ENCODE measurements at regions not wholly inside any gene's neighbourhood (a gene's known extent, or its start where the extent isn't known, plus 50 kb on each side); places are given as distances from the start of the nearest gene placed in this dataset.
"Not testable (repeated sequence)": the region's sequence is repeated elsewhere in the genome, so short reads cannot be mapped to it uniquely, and the experiment has no call there.

DNA sequence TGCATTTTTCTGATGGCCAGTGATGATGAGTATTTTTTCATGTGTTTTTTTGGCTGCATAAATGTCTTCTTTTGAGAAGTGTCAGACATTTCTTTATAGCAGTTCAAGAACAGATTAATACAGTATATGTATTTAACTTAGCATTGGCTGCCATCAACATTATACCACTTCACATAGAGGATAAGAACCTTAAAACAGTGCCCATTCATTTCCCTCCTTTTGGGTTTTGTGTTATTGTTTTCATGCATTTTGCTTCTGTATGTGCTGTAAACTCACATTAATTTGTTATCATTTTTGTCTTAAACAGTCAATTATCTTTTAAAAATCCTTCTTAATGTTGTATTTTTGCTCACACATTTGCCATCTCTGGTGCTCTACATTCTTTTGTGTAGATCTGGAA, 381.6 kb upstream of the DEFB115 start:
- DNase-seq (ENCODE audit: low read depth); H3K4me3 ChIP-seq (ENCODE audit: low read length): not testable (repeated sequence)

GRCh38 chr20:30891400-30891799, 366.1 kb upstream of the DEFB115 start:
- not testable (repeated sequence) for H3K4me3 ChIP-seq (ENCODE audit: low read length); DNase-seq (ENCODE audit: low read depth)

DNA sequence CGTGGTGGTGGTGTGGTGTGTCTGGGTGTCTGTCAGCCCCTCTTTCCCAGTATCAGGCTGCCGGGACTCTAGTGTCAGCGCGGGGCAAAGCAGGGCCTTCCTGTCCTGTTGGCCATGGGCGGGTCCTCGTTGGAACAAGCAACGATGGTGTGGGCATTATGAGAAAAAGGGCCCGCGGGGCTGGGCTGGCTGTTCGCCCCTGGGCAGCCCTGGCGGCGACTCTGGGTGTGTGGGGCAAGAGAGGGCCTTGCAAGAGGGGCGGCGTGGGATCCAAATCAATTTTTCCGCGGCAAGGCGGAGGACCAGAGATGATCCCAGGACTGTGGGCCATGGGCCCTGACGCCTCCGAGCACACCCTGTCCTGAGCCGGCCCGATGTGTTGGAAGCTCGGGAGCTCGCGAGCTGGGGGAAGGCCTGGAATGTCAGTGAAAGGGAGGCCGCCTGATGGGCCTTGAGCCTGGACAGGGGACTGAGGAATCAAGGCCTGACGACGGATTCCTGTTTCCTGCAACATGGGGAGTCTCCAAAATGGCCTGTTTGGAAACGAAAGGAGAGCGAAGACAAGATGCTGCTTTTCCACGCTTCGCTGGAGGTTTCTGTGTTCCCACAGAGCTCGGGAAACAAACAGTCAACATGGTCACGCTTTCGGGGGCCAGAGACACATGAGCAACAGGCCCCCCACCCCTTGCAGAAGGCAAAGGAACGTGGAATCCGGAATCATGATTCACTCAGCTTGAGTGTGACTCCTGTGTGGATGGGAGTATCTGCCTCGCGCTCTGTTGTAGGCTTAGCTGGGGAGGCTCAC, 364.7 kb upstream of the DEFB115 start:
- TF ChIP-seq, protein P1, sequence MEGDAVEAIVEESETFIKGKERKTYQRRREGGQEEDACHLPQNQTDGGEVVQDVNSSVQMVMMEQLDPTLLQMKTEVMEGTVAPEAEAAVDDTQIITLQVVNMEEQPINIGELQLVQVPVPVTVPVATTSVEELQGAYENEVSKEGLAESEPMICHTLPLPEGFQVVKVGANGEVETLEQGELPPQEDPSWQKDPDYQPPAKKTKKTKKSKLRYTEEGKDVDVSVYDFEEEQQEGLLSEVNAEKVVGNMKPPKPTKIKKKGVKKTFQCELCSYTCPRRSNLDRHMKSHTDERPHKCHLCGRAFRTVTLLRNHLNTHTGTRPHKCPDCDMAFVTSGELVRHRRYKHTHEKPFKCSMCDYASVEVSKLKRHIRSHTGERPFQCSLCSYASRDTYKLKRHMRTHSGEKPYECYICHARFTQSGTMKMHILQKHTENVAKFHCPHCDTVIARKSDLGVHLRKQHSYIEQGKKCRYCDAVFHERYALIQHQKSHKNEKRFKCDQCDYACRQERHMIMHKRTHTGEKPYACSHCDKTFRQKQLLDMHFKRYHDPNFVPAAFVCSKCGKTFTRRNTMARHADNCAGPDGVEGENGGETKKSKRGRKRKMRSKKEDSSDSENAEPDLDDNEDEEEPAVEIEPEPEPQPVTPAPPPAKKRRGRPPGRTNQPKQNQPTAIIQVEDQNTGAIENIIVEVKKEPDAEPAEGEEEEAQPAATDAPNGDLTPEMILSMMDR (conservative IDR thresholded peaks at IDR 0.05; ENCODE audit: low read depth, low read length): no peak
- no peak for DNase-seq (ENCODE audit: low read depth)
- no peak overlapping the region for H3K4me3 ChIP-seq (ENCODE audit: low read length)

DNA sequence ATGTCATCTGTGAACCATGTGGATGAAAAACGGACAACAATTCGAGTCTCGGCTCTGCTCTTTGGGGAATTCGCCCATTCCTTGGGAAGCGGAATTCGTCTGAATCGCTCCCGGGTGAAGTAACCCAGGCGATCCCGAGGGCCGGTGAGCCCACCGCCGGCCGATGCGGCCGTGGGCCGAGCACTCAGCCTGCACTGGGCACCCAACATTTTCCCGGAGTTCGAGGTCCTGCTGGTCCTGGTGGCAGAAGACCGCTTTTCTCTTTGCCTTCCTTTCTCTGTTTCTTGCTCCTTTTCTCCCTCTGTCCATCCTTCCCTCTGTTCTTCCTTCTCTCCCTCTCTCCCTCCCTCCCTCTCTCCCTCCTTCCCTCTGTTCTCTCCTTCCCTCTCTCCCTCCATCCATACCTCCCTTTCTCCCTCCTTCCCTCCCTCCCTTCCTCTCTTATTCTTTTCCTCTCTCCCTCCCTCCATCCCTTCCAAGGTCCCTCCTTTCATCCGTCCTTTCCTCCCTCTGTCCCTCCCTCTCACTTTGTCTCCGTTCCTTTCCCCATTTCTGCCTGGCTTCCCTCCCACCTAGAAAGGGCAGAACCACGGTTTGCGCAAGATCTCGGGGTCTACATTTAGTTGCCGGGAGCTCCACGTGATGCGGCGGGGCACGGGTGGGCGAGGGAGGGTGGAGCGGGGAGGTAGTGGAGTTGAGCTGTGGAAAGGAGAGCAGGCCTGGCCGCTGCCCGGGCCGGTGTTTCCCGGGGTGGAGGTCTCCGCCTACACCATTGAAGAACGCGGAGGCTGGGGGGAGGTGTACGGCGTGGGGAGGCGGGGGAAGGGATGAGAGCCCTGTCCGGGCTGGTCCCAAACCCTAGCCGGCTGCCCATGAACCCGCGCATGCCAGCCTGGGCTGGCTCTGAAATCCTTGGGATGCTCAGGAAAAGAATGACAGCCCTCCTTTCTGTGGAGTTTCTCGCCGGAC, 363.8 kb upstream of the DEFB115 start:
- not testable (repeated sequence) for H3K4me3 ChIP-seq (ENCODE audit: low read length); DNase-seq (ENCODE audit: low read depth)

GRCh38 chr20:30894707-30895353, 362.6 kb upstream of the DEFB115 start:
- not testable (repeated sequence) for H3K4me3 ChIP-seq (ENCODE audit: low read length); DNase-seq (ENCODE audit: low read depth)

DNA sequence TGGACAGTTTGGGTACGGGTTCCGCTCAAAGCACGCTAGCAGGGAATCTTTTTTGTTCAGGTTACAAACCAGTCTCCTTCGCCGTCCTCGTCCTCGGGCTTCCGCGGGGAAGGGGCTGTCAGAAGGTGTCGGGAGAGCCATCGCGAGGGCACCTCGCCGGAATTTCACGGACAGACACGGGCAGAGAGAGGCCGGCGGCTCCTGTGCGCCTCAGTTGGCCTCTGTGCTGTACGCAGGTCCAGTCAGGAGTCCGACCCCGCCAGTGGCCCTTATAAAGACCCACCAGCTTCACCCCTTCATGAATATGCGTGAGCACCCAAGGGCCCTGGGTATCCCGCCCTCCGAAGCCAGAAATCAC, 362.1 kb upstream of the DEFB115 start:
- not testable (repeated sequence) for DNase-seq (ENCODE audit: low read depth); H3K4me3 ChIP-seq (ENCODE audit: low read length)

GRCh38 chr20:30899370-30900079, 357.9 kb upstream of the DEFB115 start:
- DNase-seq (ENCODE audit: low read depth); H3K4me3 ChIP-seq (ENCODE audit: low read length): not testable (repeated sequence)

GRCh38 chr20:30900080-30900719, 357.3 kb upstream of the DEFB115 start:
- not testable (repeated sequence) for DNase-seq (ENCODE audit: low read depth)

GRCh38 chr20:30905231-30905630, 352.2 kb upstream of the DEFB115 start:
- not testable (repeated sequence) for DNase-seq (ENCODE audit: low read depth); H3K4me3 ChIP-seq (ENCODE audit: low read length)

More at GRCh38 chr20:30900080-30900719, 357.3 kb upstream of the DEFB115 start:
- not testable (repeated sequence) for H3K4me3 ChIP-seq (ENCODE audit: low read length)

DNA sequence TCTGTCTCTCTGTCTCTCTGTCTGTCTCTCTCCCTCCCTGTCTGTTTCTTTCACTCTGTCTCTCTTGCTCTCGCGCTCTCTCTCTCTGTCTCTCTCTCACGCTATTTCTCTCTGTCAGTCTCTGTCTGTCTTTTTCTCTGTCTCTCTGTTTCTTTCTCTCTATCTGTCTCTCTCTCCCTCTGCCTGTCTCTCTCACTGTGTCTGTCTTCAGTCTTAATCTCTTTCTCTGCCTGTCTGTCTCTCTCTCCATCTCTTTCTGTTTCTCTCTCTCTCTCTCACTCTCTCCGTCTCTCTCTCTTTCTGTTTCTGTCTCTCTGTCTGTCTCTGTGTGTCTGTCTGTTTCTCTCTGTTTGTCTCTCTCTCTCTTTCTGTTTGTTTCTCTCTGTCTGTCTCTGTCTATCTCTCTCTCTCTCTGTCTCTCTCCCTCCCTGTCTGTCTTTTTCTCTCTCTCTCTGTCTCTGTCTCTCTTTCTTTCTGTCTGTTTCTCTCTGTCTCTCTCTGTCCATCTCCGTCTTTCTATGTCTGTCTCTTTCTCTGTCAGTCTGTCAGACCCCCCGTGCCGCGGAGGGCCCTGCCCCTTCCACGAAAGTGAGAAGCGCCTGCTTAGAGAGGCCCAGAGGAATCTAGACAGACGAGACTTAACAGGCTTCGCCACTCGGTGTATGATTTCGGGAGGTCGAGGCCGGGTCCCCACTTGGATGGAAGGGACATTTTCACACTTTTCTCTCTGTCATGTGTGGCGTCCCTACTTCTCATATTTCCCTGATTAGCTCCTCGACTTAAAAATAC, 346.3 kb upstream of the DEFB115 start:
- H3K4me3 ChIP-seq (ENCODE audit: low read length): no peak overlapping the region
- no peak for DNase-seq (ENCODE audit: low read depth)
- TF ChIP-seq, protein P1 (conservative IDR thresholded peaks at IDR 0.05; ENCODE audit: low read depth, low read length): no peak

GRCh38 chr20:30911832-30912660, 345.4 kb upstream of the DEFB115 start:
- H3K4me3 ChIP-seq (ENCODE audit: low read length); DNase-seq (ENCODE audit: low read depth): not testable (repeated sequence)

DNA sequence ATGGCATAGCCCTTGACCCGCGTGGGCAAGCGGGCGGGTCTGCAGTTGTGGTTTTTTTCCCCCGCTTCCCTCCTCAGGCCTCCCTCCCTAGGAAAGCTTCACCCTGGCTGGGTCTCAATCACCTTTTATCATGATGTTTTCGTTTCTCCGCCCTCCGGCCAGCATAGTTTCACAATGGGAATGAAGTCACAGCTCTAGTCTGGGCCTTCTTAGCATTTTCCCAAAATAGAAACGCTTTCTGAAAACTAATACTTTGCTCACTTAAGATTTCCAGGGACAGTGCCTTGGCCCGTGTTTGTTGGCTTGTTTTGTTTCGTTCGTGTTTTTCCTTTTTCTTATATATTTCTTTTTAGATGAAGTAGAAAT, 344.8 kb upstream of the DEFB115 start:
- not testable (repeated sequence) for DNase-seq (ENCODE audit: low read depth); H3K4me3 ChIP-seq (ENCODE audit: low read length)

DNA sequence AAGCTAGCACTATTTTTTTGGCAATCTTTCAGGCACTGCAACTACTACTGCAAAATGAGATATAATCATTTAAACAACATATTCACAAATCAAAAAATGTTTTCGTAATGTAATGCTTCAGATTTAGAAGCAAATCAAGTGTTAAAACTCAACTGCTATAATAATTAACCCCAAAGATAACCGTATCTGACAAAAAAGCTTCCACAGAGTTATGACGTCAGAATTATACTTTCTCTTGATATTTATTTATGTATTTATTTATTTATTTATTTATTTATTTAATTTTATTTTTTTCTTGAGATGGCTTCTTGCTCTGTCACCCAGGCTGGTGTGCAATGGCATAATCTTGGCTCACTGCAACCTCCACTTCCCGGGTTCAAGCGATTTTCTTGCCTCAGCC, 341.1 kb upstream of the DEFB115 start:
- not testable (repeated sequence) for H3K4me3 ChIP-seq (ENCODE audit: low read length); DNase-seq (ENCODE audit: low read depth)
